WI38 (cell line): ENCODE measurements at regions not wholly inside any gene's neighbourhood (a gene's known extent, or its start where the extent isn't known, plus 50 kb on each side); places are given as distances from the start of the nearest gene placed in this dataset.

ENCODE experiments used
- H3K4me3 ChIP-seq: 2 replicates; pipeline ENCODE4 v1.5.1; 2011; ENCODE audit warnings: low read depth, mild to moderate bottlenecking, control low read depth, low read length
- CTCF ChIP-seq: IDR thresholded peaks from 2 replicates; pipeline ENCODE4 v1.5.1; 2012; ENCODE audit warnings: low read depth, mild to moderate bottlenecking, control low read depth, low read length

- no peak for TF ChIP-seq CTCF
- no peak overlapping the region for H3K4me3 ChIP-seq
These were observed 1171.5 kb upstream of the GOT2 start for GRCh38 chr16:59905606-59906005.

- no peak for TF ChIP-seq CTCF
- H3K4me3 ChIP-seq = no peak overlapping the region
These were observed 1171.0 kb upstream of the GOT2 start for GRCh38 chr16:59905131-59905530.

GRCh38 chr16:59899940-59900339, 1165.8 kb upstream of the GOT2 start:
- no peak overlapping the region for H3K4me3 ChIP-seq
- TF ChIP-seq CTCF = no peak

DNA sequence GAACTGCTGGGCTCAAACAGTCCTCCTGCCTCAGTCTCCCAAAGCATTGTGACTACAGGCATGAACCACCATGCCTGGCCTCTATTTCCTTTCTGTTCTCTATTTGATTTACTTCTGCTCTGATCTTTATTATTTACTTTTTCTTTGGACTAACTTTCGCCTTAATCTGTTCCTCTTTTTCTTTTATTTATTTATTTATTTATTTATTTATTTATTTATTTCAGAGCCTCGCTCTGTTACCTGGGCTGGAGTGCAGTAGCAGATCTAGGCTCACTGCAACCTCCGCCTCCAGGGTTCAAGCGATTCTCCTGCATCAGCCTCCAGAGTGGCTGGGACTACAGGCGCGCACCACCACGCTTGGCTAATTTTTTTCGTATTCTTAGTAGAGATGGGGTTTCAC, 1158.3 kb upstream of the GOT2 start:
- H3K4me3 ChIP-seq = no peak overlapping the region
- TF ChIP-seq CTCF = no peak

- no peak overlapping the region for H3K4me3 ChIP-seq
- no peak for TF ChIP-seq CTCF
These were observed 1153.7 kb upstream of the GOT2 start for GRCh38 chr16:59887856-59888255.

GRCh38 chr16:59886021-59886420, 1151.9 kb upstream of the GOT2 start:
- no peak for TF ChIP-seq CTCF
- H3K4me3 ChIP-seq = no peak overlapping the region

DNA sequence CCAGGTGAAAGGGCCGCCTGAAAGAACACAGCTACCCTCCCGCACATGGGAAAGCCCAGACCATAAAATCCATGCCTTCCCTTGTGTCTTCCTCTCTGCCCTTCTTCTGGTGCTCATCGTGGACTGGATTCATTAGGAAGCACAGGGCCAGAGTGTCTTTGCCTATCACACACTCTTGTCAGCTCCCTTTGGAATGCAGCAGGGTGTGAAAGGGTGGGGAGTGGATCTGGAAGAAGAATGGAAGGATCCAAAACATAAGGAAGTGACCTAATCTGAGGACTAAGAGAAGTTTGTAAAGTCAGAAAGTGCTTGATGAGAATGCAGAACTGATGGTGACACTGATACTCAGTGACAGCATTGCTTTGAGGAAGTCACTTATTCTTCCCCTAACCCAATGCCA, 1147.3 kb upstream of the GOT2 start:
- TF ChIP-seq CTCF = no peak
- no peak overlapping the region for H3K4me3 ChIP-seq

- H3K4me3 ChIP-seq = no peak overlapping the region
- TF ChIP-seq CTCF = no peak
These were observed 1146.5 kb upstream of the GOT2 start for GRCh38 chr16:59880611-59881010.
